Stomach (tissue), 8 donors: ENCODE measurements at regions not wholly inside any gene's neighbourhood (a gene's known extent, or its start where the extent isn't known, plus 50 kb on each side); places are given as distances from the start of the nearest gene placed in this dataset.

ENCODE experiments used
- DNase-seq, 2 donors: peaks; one replicate each; pipeline versions ENCODE4 v3.0.0 to v3.0.0-alpha.2; 2013 to 2019
- H3K27ac ChIP-seq, 5 donors: fragments of 200-600 bp in 4 of 5; sonication (generic) in 4 of 5; one replicate each; pipeline ENCODE4 v1.5.1; 2013 to 2019; ENCODE audit warnings: mild to moderate bottlenecking in 1 of 5, moderate library complexity in 1 of 5
- H3K27me3 ChIP-seq, 3 donors: fragments of 200-600 bp; sonication (generic); one replicate each; pipeline ENCODE4 v1.5.1; 2017 to 2019; ENCODE audit warnings: mixed run types in 1 of 3
- H3K36me3 ChIP-seq, 4 donors: fragments of 200-600 bp; sonication (generic); 1 replicate in 3 of 4; 2 replicates in 1 of 4; pipeline ENCODE4 v1.5.1; 2016 to 2019
- H3K4me1 ChIP-seq, 4 donors: fragments of 200-600 bp; sonication (generic); one replicate each; pipeline ENCODE4 v1.5.1; 2016 to 2019
- H3K4me3 ChIP-seq, 4 donors: fragments of 200-600 bp; sonication (generic) in 3 of 4; one replicate each; pipeline ENCODE4 v1.5.1; 2016 to 2019; ENCODE audit warnings: mild to moderate bottlenecking in 1 of 4
- H3K9me3 ChIP-seq, 4 donors: fragments of 200-600 bp; sonication (generic); one replicate each; pipeline ENCODE4 v1.5.1; 2016 to 2019
- CTCF ChIP-seq, 7 experiments: fragments of 450-650 bp in 4 of 7; fragments of 200-600 bp in 3 of 7; sonication (generic) in 3 of 7; IDR thresholded peaks; one replicate each; pipeline ENCODE4 v1.5.1; 2016 to 2019; ENCODE audit warnings: antibody characterized with exemption in 7 of 7, control low read depth in 2 of 7, mild to moderate bottlenecking in 1 of 7
- EP300 ChIP-seq: sonication (generic); formaldehyde crosslinking; IDR thresholded peaks from one replicate; pipeline ENCODE4 v1.6.1; 2017; ENCODE audit warnings: antibody characterized with exemption
- POLR2A ChIP-seq, 4 donors: fragments of 450-650 bp; IDR thresholded peaks; one replicate each; pipeline ENCODE4 v1.6.1; 2016; ENCODE audit warnings: antibody characterized with exemption in 4 of 4, control low read depth in 2 of 4, mild to moderate bottlenecking in 1 of 4, moderate library complexity in 1 of 4
- POLR2AphosphoS5 ChIP-seq, 3 donors: sonication (generic); formaldehyde crosslinking; IDR thresholded peaks; one replicate each; pipeline ENCODE4 v1.6.1; 2016; ENCODE audit warnings: antibody characterized with exemption in 3 of 3
- WGBS, 5 donors: extraction: QIAGEN DNeasy Blood & Tissue Kit in 3 of 5; methylation state at CpG; one replicate each; pipeline versions ENCODE4 v1.1.5 to v1.1.7; 2013 to 2018; 5-methylcytosine and 5-hydroxymethylcytosine counted together
- intact Hi-C: fragments of 100-400 bp; cut with DNase I; formaldehyde crosslinking; loops from one replicate; pipeline ENCODE4 v1.15.1; 2023; ENCODE audit warnings: low total_unique reads
- donor health status: healthy with polysubstance abuse.
- donor health status: Bipolar disorder and iron deficiency.
- donor health status: healthy.

- Histone ChIP-seq H3K9me3 (no peaks in the 10 kb centered on the region), H3K27me3 (no peaks in the 10 kb centered on the region), H3K4me1 (no peaks in the 10 kb centered on the region), H3K36me3 (no peaks in the 10 kb centered on the region), H3K27ac (no peak overlapping the region), H3K4me3 (no peak overlapping the region)
- DNase-seq: no peak
- 75 to 94% (median 91%) methylated on average over 1 of the region's 1 CpG for WGBS, 5 donors
- intact Hi-C loops: no loop called here
- no peak for TF ChIP-seq POLR2A (IDR thresholded peaks at IDR 0.05)
- no peak for TF ChIP-seq CTCF (IDR thresholded peaks at IDR 0.05)
- TF ChIP-seq POLR2AphosphoS5 (IDR thresholded peaks at IDR 0.05): no peak
- TF ChIP-seq EP300: no peak
Observed at GRCh38 chr4:86530183-86530582, 63.9 kb upstream of the PTPN13 start.

GRCh38 chr4:86531440-86531839, 62.7 kb upstream of the PTPN13 start:
- intact Hi-C loops: no loop called here
- WGBS, 5 donors: 79 to 89% (median 84%) methylated on average over 2 of the region's 2 CpGs

GRCh38 chr4:86532851-86533250, 61.3 kb upstream of the PTPN13 start:
- intact Hi-C loops: no loop called here
- TF ChIP-seq CTCF (IDR thresholded peaks at IDR 0.05) (no peak), EP300 (no peak), POLR2A (IDR thresholded peaks at IDR 0.05) (no peak), POLR2AphosphoS5 (IDR thresholded peaks at IDR 0.05) (no peak)
- Histone ChIP-seq H3K27me3 (no peaks in the 10 kb centered on the region), H3K27ac (no peak overlapping the region), H3K9me3 (no peaks in the 10 kb centered on the region), H3K4me1 (no peaks in the 10 kb centered on the region), H3K4me3 (no peak overlapping the region), H3K36me3 (no peaks in the 10 kb centered on the region)
- WGBS, 5 donors: 79 to 97% (median 94%) methylated on average over 1 of the region's 1 CpG
- DNase-seq: no peak

More at GRCh38 chr4:86531440-86531839, 62.7 kb upstream of the PTPN13 start:
- Histone ChIP-seq H3K4me1 (no peaks in the 10 kb centered on the region), H3K27ac (no peak overlapping the region), H3K9me3 (no peaks in the 10 kb centered on the region), H3K4me3 (no peak overlapping the region), H3K36me3 (no peaks in the 10 kb centered on the region), H3K27me3 (no peaks in the 10 kb centered on the region)
- no peak for DNase-seq
- no peak for TF ChIP-seq EP300
- no peak for TF ChIP-seq POLR2A (IDR thresholded peaks at IDR 0.05)
- TF ChIP-seq POLR2AphosphoS5 (IDR thresholded peaks at IDR 0.05): no peak
- no peak for TF ChIP-seq CTCF (IDR thresholded peaks at IDR 0.05)

GRCh38 chr4:86536151-86536550, 58.0 kb upstream of the PTPN13 start:
- Histone ChIP-seq H3K4me3 (no peak overlapping the region), H3K27me3 (no peaks in the 10 kb centered on the region), H3K9me3 (no peaks in the 10 kb centered on the region), H3K36me3 (no peaks in the 10 kb centered on the region), H3K4me1 (no peaks in the 10 kb centered on the region), H3K27ac (no peak overlapping the region)
- TF ChIP-seq EP300 (no peak), CTCF (IDR thresholded peaks at IDR 0.05) (no peak), POLR2AphosphoS5 (IDR thresholded peaks at IDR 0.05) (no peak), POLR2A (IDR thresholded peaks at IDR 0.05) (no peak)
- DNase-seq: peak in 1 of 2 donors; percentile 21
- 63 to 77% (median 69%) methylated on average over 2 of the region's 2 CpGs for WGBS, 5 donors
- intact Hi-C loops: no loop called here
